WTC11 (cell line): ENCODE measurements at regions not wholly inside any gene's neighbourhood (a gene's known extent, or its start where the extent isn't known, plus 50 kb on each side); places are given as distances from the start of the nearest gene placed in this dataset.
"Not testable (repeated sequence)": the region's sequence is repeated elsewhere in the genome, so short reads cannot be mapped to it uniquely, and the experiment has no call there.

Experiments used
- ATAC-seq: fragments of 200-7000 bp; cut with Tn5 transposase; 2 replicates; pipeline ENCODE4 v1.10.0; 2021; ENCODE audit warnings: mild to moderate bottlenecking, moderate library complexity
- CTCF ChIA-PET: fragments of 300-600 bp; sonication (Branson Sonifier 250); formaldehyde crosslinking; loops from one replicate; lab custom pipeline; 2021; ENCODE audit warnings: antibody characterized with exemption; lab: Charles Lee
- POLR2A ChIA-PET: fragments of 350-600 bp; sonication (Branson Sonifier 250); formaldehyde crosslinking; loops from one replicate; lab custom pipeline; 2021; ENCODE audit warnings: antibody characterized with exemption; lab: Charles Lee
- DNase-seq: peaks from one replicate; pipeline ENCODE4 v3.0.0; 2021; ENCODE audit warnings: low spot score
- H3K27ac Mint-ChIP-seq: 2 replicates; pipeline ENCODE4 v1.8.0; 2021; ENCODE audit warnings: mixed read lengths
- H3K27me3 Mint-ChIP-seq: 2 replicates; pipeline ENCODE4 v1.8.0; 2021; ENCODE audit warnings: low read depth, mild to moderate bottlenecking, moderate library complexity, mixed read lengths
- H3K36me3 Mint-ChIP-seq: 2 replicates; pipeline ENCODE4 v1.8.0; 2021; ENCODE audit warnings: mixed read lengths
- H3K4me1 Mint-ChIP-seq: 2 replicates; pipeline ENCODE4 v1.8.0; 2022; ENCODE audit warnings: mixed read lengths
- H3K4me3 Mint-ChIP-seq: 2 replicates; pipeline ENCODE4 v1.8.0; 2021; ENCODE audit warnings: mild to moderate bottlenecking, moderate library complexity, mixed read lengths
- H3K9me3 Mint-ChIP-seq: 2 replicates; pipeline ENCODE4 v1.8.0; 2021; ENCODE audit warnings: mixed read lengths
- ATF6 ChIP-seq: sonication (generic); formaldehyde crosslinking; IDR thresholded peaks from 2 replicates; pipeline ENCODE4 v1.8.1; 2023; ENCODE audit warnings: mild to moderate bottlenecking, missing genetic modification reagents
- FOXP4 ChIP-seq: sonication (generic); formaldehyde crosslinking; IDR thresholded peaks from 2 replicates; pipeline ENCODE4 v1.8.0; 2022; ENCODE audit warnings: mild to moderate bottlenecking, missing genetic modification reagents
- JAZF1 ChIP-seq: fragments of 250-450 bp; sonication (Bioruptor Pico); IDR thresholded peaks from 2 replicates; pipeline ENCODE4 v1.9.0; 2021; ENCODE audit warnings: moderate library complexity, mild to moderate bottlenecking, inconsistent platforms
- JUN ChIP-seq: sonication (generic); formaldehyde crosslinking; IDR thresholded peaks from 2 replicates; pipeline ENCODE4 v1.8.0; 2023; ENCODE audit warnings: mild to moderate bottlenecking, missing genetic modification reagents
- MLX ChIP-seq: sonication (generic); formaldehyde crosslinking; IDR thresholded peaks from 2 replicates; pipeline ENCODE4 v1.8.1; 2023; ENCODE audit warnings: mild to moderate bottlenecking, missing genetic modification reagents, moderate library complexity
- SMAD3 ChIP-seq: sonication (generic); formaldehyde crosslinking; IDR thresholded peaks from 2 replicates; pipeline ENCODE4 v1.8.0; 2022; ENCODE audit warnings: missing genetic modification reagents, mild to moderate bottlenecking, borderline replicate concordance
- STAT6 ChIP-seq: sonication (generic); formaldehyde crosslinking; conservative IDR thresholded peaks from 2 replicates; pipeline ENCODE4 v1.8.1; 2023; ENCODE audit warnings: mild to moderate bottlenecking, low read depth, missing genetic modification reagents, moderate library complexity
- ZNF138 ChIP-seq: sonication (generic); formaldehyde crosslinking; conservative IDR thresholded peaks from 2 replicates; pipeline ENCODE4 v1.8.1; 2022; ENCODE audit warnings: mild to moderate bottlenecking, moderate library complexity, missing genetic modification reagents
- ZNF423 ChIP-seq: fragments of 250-450 bp; sonication (Bioruptor Pico); IDR thresholded peaks from 2 replicates; pipeline ENCODE4 v2.1.2; 2022; ENCODE audit warnings: mild to moderate bottlenecking, moderate library complexity
- TF ChIP-seq, protein P1 (sequence below): fragments of 250-450 bp; sonication (Bioruptor Pico); conservative IDR thresholded peaks from 2 replicates; pipeline ENCODE4 v1.9.0; 2021; ENCODE audit warnings: mild to moderate bottlenecking
- TF ChIP-seq, protein P2 (sequence below): fragments of 250-450 bp; sonication (Bioruptor Pico); IDR thresholded peaks from 2 replicates; pipeline ENCODE4 v1.9.0; 2021; ENCODE audit warnings: mild to moderate bottlenecking

DNA sequence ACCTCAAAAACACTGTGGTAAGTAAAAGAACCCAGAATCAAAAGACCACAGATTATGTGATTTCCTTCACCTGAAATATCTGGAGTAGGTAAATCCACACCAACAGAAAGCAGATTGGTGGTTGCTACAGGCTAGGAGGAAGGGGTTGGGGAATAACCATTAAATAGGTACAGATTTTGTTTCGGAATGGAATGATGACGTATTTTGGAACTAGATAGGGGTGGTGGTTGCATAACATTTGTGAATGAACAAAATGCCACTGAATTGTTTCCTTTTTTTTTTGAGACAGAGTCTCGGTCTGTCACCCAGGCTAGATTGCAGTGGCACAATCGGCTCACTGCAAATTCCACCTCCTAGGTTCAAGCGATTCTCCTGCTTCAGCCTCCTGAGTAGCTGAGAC lies 100.9 kb upstream of the RBFOX1 start:
- no peak for ATAC-seq
- Mint-ChIP-seq H3K36me3 (peaks cover 69% of the 10 kb centered on the region), H3K9me3 (peaks cover 78% of the 10 kb centered on the region), H3K27me3 (peaks cover 3% of the 10 kb centered on the region), H3K4me1 (no peaks in the 10 kb centered on the region), H3K4me3 (no peak overlapping the region)
- DNase-seq = no peak
- ChIA-PET POLR2A (no interaction called here), CTCF (no interaction called here)
- TF ChIP-seq SMAD3 (CRISPR knock-in tag) = no peak
- no peak for TF ChIP-seq STAT6 (CRISPR knock-in tag)
- no peak for TF ChIP-seq MLX
- no peak for TF ChIP-seq FOXP4 (CRISPR knock-in tag)
- TF ChIP-seq JUN (CRISPR knock-in tag) = no peak
- no peak for TF ChIP-seq ZNF138
- TF ChIP-seq ATF6 (CRISPR knock-in tag) = no peak
- TF ChIP-seq JAZF1 (CRISPR knock-in tag) = no peak
- TF ChIP-seq, protein P1, sequence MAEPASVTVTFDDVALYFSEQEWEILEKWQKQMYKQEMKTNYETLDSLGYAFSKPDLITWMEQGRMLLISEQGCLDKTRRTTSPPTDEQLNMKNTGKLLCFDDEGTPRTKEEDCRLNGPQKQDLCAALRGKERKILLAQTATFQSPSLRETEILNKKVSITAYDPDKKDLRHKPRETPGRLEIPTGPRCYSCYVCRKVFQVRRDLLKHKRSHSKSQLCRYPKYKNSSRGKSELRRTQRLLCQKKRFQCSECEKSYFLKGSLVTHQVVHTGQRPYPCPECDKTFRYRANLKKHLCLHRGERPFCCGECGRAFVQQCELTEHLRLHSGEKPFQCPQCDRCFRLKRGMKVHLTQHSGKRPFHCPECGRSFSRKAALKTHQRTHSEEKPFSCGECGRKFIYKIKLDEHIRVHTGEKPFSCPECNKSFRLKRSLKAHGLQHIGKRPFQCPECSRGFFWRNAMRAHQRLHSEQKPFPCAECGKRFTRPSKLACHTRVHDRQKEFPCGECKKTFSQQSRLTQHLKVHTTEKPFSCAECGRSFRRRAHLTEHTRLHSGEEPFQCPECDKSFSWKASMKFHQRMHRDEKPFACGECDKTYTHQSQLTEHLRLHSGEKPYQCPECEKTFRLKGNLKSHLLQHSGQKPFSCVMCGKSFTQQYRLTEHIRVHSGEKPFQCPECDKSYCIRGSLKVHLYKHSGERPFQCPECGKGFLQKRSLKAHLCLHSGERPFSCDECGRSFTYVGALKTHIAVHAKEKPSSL (CRISPR knock-in tag) = no peak
- TF ChIP-seq ZNF423 (CRISPR knock-in tag) = no peak
- TF ChIP-seq, protein P2, sequence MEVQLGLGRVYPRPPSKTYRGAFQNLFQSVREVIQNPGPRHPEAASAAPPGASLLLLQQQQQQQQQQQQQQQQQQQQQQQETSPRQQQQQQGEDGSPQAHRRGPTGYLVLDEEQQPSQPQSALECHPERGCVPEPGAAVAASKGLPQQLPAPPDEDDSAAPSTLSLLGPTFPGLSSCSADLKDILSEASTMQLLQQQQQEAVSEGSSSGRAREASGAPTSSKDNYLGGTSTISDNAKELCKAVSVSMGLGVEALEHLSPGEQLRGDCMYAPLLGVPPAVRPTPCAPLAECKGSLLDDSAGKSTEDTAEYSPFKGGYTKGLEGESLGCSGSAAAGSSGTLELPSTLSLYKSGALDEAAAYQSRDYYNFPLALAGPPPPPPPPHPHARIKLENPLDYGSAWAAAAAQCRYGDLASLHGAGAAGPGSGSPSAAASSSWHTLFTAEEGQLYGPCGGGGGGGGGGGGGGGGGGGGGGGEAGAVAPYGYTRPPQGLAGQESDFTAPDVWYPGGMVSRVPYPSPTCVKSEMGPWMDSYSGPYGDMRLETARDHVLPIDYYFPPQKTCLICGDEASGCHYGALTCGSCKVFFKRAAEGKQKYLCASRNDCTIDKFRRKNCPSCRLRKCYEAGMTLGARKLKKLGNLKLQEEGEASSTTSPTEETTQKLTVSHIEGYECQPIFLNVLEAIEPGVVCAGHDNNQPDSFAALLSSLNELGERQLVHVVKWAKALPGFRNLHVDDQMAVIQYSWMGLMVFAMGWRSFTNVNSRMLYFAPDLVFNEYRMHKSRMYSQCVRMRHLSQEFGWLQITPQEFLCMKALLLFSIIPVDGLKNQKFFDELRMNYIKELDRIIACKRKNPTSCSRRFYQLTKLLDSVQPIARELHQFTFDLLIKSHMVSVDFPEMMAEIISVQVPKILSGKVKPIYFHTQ (CRISPR knock-in tag) = no peak
- TF ChIP-seq, all 79 proteins: peak for 0
- H3K27ac Mint-ChIP-seq = no peak overlapping the region

DNA sequence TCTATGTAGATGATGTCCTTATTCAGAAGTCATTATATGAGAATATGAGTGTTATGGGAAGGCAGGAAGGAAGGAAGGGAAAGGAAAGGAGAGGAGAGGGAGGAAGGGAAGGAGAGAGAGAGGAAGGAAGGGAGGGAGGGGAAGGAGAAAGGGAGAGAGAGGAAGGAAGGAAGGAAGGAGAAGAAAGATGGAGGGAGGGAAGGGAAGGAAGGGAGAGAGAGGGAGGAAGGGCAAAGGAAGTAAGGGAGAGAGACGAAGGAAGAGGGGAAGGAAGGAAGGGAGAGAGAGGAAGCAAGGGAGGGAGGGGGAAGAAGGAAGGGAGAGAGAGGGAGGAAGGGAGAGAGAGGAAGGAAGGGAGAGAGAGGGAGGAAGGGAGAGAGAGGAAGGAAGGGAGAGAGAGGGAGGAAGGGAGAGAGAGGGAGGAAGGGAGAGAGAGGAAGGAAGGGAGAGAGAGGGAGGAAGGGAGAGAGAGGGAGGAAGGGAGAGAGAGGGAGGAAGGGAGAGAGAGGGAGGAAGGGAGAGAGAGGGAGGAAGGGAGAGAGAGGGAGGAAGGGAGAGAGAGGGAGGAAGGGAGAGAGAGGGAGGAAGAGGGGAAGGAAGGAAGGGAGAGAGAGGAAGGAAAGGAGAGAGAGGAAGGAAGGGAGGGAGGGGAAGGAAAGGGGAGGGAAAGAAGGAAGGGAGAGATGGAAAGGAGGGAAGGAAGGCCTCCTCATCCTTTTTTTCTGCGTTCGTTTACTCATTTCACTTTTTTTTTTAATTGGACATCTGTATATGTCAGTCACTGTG lies 103.0 kb upstream of the RBFOX1 start:
- H3K27ac Mint-ChIP-seq, H3K27me3 Mint-ChIP-seq, CTCF ChIA-PET, DNase-seq, POLR2A ChIA-PET, ATAC-seq, H3K4me1 Mint-ChIP-seq, H3K4me3 Mint-ChIP-seq: not testable (repeated sequence)
- Mint-ChIP-seq H3K9me3 (peaks cover 79% of the 10 kb centered on the region), H3K36me3 (peaks cover 67% of the 10 kb centered on the region)
